GM19395 (cell line): ENCODE measurements at regions not wholly inside any gene's neighbourhood (a gene's known extent, or its start where the extent isn't known, plus 50 kb on each side); places are given as distances from the start of the nearest gene placed in this dataset.
"Not testable (repeated sequence)": the region's sequence is repeated elsewhere in the genome, so short reads cannot be mapped to it uniquely, and the experiment has no call there.

Source experiments
- ATAC-seq: cut with Tn5 transposase; IDR thresholded peaks from one replicate; pipeline ENCODE4 v1.9.1; 2021; ENCODE audit warnings: mild to moderate bottlenecking, moderate library complexity; ENCODE audit not compliant: unreplicated experiment

- no peak for ATAC-seq
These were observed 767.8 kb upstream of the LUZP2 start for GRCh38 chr11:23729088-23729487.

DNA sequence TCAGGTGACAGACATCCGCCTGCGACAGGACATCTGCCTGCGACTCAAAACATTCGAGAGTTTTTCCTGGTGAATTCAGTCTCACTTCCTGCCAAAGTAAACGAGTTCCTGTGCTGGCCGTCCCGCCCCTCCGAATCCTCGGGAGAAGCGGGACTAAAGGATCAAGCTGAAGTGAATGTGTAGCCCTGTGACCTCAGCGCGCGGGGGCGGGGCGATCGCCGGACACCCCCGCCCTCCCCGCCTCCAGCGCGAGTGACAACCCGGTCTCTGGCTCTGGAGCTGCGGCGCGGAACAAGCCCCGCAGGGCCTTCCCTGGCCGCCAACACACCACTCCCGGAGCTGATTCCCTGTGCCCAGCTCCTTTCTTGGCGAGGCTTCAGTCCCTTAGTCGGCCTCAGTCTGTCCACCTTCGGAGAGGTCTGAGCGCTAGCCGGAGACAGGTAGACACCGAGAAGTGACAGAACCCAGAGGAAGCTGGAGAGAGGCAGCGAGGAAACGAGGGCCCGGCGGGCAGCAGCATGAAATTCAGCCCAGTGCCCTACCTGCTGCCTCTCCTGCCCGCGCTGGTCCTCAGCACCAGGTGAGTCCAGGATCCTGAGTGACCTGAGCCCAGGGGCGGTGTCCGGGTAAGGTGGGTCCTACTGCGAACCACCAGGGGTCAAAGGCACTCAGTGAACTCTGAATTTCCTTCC, 766.4 kb upstream of the LUZP2 start:
- no peak for ATAC-seq

- ATAC-seq: no peak
These were observed 764.8 kb upstream of the LUZP2 start for GRCh38 chr11:23732026-23732425.

DNA sequence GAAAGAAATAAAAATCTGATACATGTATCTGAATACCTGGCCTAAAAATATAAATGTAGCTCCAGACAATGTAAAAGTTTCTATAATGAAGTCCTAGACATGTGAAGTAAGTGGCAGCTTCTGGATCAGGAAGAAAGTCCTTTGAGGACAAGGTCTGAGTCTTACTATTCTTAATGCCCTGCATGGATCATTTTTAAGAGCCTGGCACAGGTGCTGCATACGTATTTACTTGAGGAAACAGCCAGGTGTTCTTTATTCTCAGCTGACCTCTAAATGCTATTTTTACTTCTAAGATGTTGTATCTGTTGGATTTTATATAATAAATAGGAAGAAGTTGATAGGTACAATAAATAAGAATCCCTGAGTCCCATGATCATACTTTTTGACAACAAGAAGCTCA, 750.0 kb upstream of the LUZP2 start:
- ATAC-seq: no peak

- ATAC-seq: no peak
These were observed 747.0 kb upstream of the LUZP2 start for GRCh38 chr11:23749762-23750430.

GRCh38 chr11:23751280-23751679, 745.6 kb upstream of the LUZP2 start:
- ATAC-seq: no peak

DNA sequence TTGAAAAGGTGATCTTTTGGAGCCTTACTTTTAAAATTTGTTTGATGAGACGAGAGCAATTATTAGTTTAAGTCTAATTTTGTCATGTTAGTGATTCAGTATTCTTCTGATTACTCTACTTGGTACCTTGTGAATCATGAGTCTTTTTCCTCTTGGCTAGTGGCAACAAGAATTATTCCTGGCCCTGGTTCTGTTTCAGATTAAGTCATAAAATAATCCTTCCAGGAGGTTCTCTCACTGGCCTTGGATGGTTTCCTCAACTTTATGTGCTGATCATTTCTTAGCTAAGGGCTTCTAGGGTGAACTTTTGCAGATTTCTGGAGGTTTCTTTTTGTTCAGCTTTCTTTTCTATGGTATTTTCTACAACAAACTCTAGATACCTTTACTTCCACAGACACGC, 741.8 kb upstream of the LUZP2 start:
- no peak for ATAC-seq

GRCh38 chr11:23755769-23756168, 741.1 kb upstream of the LUZP2 start:
- ATAC-seq: no peak

GRCh38 chr11:23759489-23759888, 737.4 kb upstream of the LUZP2 start:
- no peak for ATAC-seq

DNA sequence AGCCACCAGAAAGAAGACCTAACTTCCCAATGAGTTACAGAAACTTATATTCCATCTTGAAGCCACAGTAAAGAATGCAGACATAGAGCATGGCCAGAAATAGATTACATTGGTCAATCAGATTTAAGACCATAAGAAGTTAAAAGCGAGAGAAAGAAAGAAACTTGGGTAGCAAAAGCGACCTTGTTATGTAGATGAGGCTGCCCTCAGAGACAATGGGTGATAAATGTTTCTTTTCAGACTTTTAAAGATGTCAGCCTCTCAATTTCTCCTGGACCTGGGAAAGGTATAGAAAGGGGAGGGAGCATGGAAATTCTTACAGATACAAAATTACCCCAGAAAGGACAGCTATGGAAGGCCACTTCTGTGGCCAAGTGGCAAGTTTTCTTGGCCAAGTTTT, 732.6 kb upstream of the LUZP2 start:
- no peak for ATAC-seq

DNA sequence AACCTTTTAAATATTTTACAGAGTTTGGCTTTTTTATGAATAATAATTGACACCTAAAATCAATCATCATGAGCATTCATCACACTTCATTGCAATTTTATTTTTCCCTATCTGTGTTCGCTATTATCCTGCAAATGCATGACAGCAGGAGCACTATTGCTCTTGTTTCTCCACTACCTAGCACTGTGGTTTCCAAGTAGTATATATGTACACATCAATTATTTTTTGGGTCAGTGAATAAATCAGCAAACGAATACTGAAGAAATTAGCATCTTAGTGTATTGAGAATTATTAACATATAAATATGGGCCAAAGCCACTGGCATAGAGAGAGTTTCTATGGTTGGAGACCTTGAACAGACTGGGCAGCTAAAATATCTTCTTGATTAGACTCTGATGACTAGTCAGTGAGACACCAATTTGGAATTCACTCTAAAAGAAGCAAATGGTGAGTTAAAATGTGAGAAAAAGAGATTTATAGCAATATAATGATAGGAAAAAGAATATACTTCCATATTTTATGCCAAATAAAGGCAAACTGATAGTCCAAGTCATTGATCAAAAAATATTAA, 731.1 kb upstream of the LUZP2 start:
- no peak for ATAC-seq

- no peak for ATAC-seq
These were observed 729.3 kb upstream of the LUZP2 start for GRCh38 chr11:23767576-23767975.

DNA sequence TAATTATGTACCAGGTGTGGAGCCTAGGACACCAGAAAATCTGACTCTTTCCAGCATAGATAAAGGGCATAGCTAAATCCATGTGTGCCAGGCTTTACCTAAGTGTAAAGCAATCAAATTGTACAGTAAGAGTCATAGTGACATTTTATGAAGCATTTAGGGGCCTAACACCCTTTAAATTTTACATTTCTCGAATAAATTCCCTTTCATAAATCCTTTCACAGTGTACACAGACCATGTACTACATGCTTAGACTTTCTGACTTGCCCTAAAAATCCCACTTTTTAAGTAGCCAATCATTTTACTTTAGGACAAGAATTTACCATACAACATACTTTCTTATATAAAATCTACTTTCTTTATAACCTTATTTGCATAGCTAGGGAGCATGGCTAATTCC, 727.6 kb upstream of the LUZP2 start:
- no peak for ATAC-seq

DNA sequence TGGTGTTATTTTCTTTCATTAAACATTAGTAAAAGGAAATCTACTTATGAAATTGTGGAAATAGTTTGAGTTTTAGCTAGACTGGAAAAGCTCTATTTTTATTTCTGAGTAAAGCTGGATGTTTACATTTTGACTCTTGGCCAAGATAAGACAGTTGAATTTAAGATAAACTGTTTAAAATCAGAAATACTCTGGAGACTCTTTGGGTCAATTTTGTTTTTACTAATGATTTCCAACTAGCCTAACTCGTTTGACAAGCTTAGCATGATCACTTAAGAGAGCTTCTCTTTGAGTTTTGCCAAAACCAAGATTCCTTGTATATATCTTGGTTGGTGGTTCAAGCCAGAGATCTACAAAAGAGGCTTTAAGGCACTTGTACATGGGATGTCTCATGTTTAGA, 724.8 kb upstream of the LUZP2 start:
- no peak for ATAC-seq

- ATAC-seq: no peak
These were observed 717.9 kb upstream of the LUZP2 start for GRCh38 chr11:23778971-23779370.

- no peak for ATAC-seq
These were observed 716.6 kb upstream of the LUZP2 start for GRCh38 chr11:23780231-23780630.

- ATAC-seq: no peak
These were observed 714.9 kb upstream of the LUZP2 start for GRCh38 chr11:23781803-23782560.

DNA sequence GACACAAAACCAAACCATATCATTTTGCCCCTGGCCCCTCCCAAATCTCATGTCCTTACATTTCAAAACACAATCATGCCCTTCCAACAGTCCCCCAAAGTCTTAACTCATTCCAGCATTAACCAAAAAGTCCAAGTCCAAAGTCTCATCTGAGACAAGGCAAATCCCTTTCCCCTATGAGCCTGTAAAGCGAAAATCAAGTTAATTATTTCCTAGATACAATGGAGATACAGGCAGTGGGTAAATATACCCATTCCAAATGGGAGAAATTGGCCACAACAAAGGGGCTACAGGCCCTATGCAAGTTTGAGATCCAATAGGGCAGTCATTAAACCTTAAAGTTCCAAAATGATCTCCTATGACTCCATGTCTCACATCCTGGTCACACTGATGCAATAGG, 709.9 kb upstream of the LUZP2 start:
- ATAC-seq: not testable (repeated sequence)

GRCh38 chr11:23789200-23789853, 707.5 kb upstream of the LUZP2 start:
- no peak for ATAC-seq

DNA sequence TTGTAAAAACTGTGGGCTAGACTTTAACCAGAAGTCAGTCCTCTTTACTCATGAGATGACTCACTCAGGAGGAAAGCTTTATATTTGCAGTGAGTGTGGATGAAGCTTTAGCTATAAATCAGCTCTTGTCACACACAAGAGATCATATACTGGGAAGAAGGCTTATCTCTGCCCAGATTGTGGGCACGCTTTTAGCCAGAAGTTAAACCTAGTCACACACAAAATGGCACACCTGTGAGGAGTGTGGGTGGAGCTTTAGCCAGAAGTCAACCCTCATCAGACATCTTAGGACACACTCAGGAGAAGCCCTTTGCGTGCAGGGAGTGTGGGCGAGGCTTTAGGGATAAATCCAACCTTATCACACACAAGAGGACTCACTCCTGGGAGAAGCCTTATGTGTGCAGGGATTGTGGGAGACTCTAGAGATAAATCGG, 706.9 kb upstream of the LUZP2 start:
- no peak for ATAC-seq
